Tibial artery (tissue), 4 donors: ENCODE measurements at regions not wholly inside any gene's neighbourhood (a gene's known extent, or its start where the extent isn't known, plus 50 kb on each side); places are given as distances from the start of the nearest gene placed in this dataset.
"Not testable (repeated sequence)": the region's sequence is repeated elsewhere in the genome, so short reads cannot be mapped to it uniquely, and the experiment has no call there.

ENCODE experiments used
- DNase-seq, 2 donors: peaks; one replicate each; pipeline ENCODE4 v3.0.0-alpha.2; 2019
- H3K27ac ChIP-seq, 2 donors: fragments of 200-600 bp; sonication (generic) in 1 of 2; 1 replicate in 1 of 2; 2 replicates in 1 of 2; pipeline ENCODE4 v1.5.1; 2018 to 2019; ENCODE audit warnings: mild to moderate bottlenecking in 1 of 2
- H3K27me3 ChIP-seq, 2 donors: fragments of 200-600 bp; sonication (generic) in 1 of 2; one replicate each; pipeline versions ENCODE4 v1.5.1 to v1.6.0; 2016 to 2019
- H3K36me3 ChIP-seq, 3 donors: fragments of 200-600 bp; sonication (generic) in 2 of 3; one replicate each; pipeline ENCODE4 v1.5.1; 2016 to 2019; ENCODE audit warnings: mild to moderate bottlenecking in 2 of 3
- H3K4me1 ChIP-seq, 4 donors: fragments of 200-600 bp; sonication (generic) in 2 of 4; 1 replicate in 3 of 4; 2 replicates in 1 of 4; pipeline ENCODE4 v1.5.1; 2016 to 2019
- H3K4me3 ChIP-seq, 2 donors: fragments of 200-600 bp; sonication (generic) in 1 of 2; 1 replicate in 1 of 2; 2 replicates in 1 of 2; pipeline ENCODE4 v1.5.1; 2018 to 2019; ENCODE audit warnings: mild to moderate bottlenecking in 2 of 2
- H3K9me3 ChIP-seq, 3 donors: fragments of 200-600 bp; sonication (generic) in 1 of 3; one replicate each; pipeline ENCODE4 v1.5.1; 2016 to 2019
- CTCF ChIP-seq, 2 experiments: fragments of 200-600 bp in 1 of 2; fragments of 450-650 bp in 1 of 2; IDR thresholded peaks; one replicate each; pipeline ENCODE4 v1.5.1; 2017 to 2019; ENCODE audit warnings: antibody characterized with exemption in 2 of 2, mild to moderate bottlenecking in 1 of 2, moderate library complexity in 1 of 2
- intact Hi-C: fragments of 100-400 bp; cut with DNase I; formaldehyde crosslinking; loops from one replicate; pipeline ENCODE4 v1.15.0; 2023; ENCODE audit warnings: low total_unique reads

GRCh38 chr10:114713525-114714090 is 55.5 kb upstream of the ABLIM1 start:
- no peak for DNase-seq
- Histone ChIP-seq H3K36me3 (no peaks in the 10 kb centered on the region), H3K27ac (peak overlapping the region in 1 of 2 donors; percentile 44), H3K27me3 (no peaks in the 10 kb centered on the region), H3K9me3 (no peaks in the 10 kb centered on the region), H3K4me1 (peaks cover 0 to 37% (median 26%) of the 10 kb centered on the region in 4 donors), H3K4me3 (no peak overlapping the region)
- intact Hi-C loops, result no loop called here
- TF ChIP-seq CTCF (IDR thresholded peaks at IDR 0.05), result no peak

GRCh38 chr10:114714281-114714741 is 56.2 kb upstream of the ABLIM1 start:
- no peak for TF ChIP-seq CTCF (IDR thresholded peaks at IDR 0.05)
- peak overlapping the region; percentile 53 to 60 for H3K27ac ChIP-seq
- H3K4me3 ChIP-seq, result no peak overlapping the region
- no peaks in the 10 kb centered on the region for H3K27me3 ChIP-seq
- H3K9me3 ChIP-seq, result no peaks in the 10 kb centered on the region
- H3K36me3 ChIP-seq, result no peaks in the 10 kb centered on the region
- intact Hi-C loops, result no loop called here
- no peak for DNase-seq
- peaks cover 0 to 37% (median 26%) of the 10 kb centered on the region in 4 donors for H3K4me1 ChIP-seq

GRCh38 chr10:114715171-114715670 is 57.1 kb upstream of the ABLIM1 start:
- peak overlapping the region; percentile 7 to 18 for H3K4me3 ChIP-seq
- intact Hi-C loops, result no loop called here
- H3K4me1 ChIP-seq, result peaks cover 0 to 37% (median 26%) of the 10 kb centered on the region in 4 donors
- H3K9me3 ChIP-seq, result no peaks in the 10 kb centered on the region
- no peak for DNase-seq
- H3K27me3 ChIP-seq, result no peaks in the 10 kb centered on the region
- no peaks in the 10 kb centered on the region for H3K36me3 ChIP-seq
- H3K27ac ChIP-seq, result peak overlapping the region; percentile 53 to 60
- no peak for TF ChIP-seq CTCF (IDR thresholded peaks at IDR 0.05)

GRCh38 chr10:114716811-114717404 is 58.8 kb upstream of the ABLIM1 start:
- no peak for TF ChIP-seq CTCF (IDR thresholded peaks at IDR 0.05)
- no peaks in the 10 kb centered on the region for H3K9me3 ChIP-seq
- no peaks in the 10 kb centered on the region for H3K27me3 ChIP-seq
- no peak for DNase-seq
- intact Hi-C loops, result no loop called here
- peaks cover 0 to 45% (median 36%) of the 10 kb centered on the region in 4 donors for H3K4me1 ChIP-seq
- H3K36me3 ChIP-seq, result no peaks in the 10 kb centered on the region
- no peak overlapping the region for H3K27ac ChIP-seq
- no peak overlapping the region for H3K4me3 ChIP-seq

GRCh38 chr10:114717881-114718280 is 59.8 kb upstream of the ABLIM1 start:
- H3K9me3 ChIP-seq, H3K27me3 ChIP-seq, DNase-seq, H3K4me3 ChIP-seq, H3K27ac ChIP-seq, intact Hi-C loops, H3K36me3 ChIP-seq: not testable (repeated sequence)
- peaks cover 0 to 45% (median 35%) of the 10 kb centered on the region in 4 donors for H3K4me1 ChIP-seq

GRCh38 chr10:114718374-114718773 is 60.3 kb upstream of the ABLIM1 start:
- DNase-seq, result no peak
- intact Hi-C loops, result no loop called here
- H3K27me3 ChIP-seq, result no peaks in the 10 kb centered on the region
- H3K4me3 ChIP-seq, result no peak overlapping the region
- peaks cover 0 to 41% (median 32%) of the 10 kb centered on the region in 4 donors for H3K4me1 ChIP-seq
- TF ChIP-seq CTCF (IDR thresholded peaks at IDR 0.05), result no peak
- H3K27ac ChIP-seq, result no peak overlapping the region
- no peaks in the 10 kb centered on the region for H3K36me3 ChIP-seq
- H3K9me3 ChIP-seq, result no peaks in the 10 kb centered on the region
